Epidermal melanocyte (primary cell): ENCODE measurements at regions not wholly inside any gene's neighbourhood (a gene's known extent, or its start where the extent isn't known, plus 50 kb on each side); places are given as distances from the start of the nearest gene placed in this dataset.

Experiments
- DNase-seq: peaks from one replicate; pipeline ENCODE4 v3.0.0; 2011; ENCODE audit warnings: low spot score; ENCODE audit not compliant: insufficient read length

GRCh38 chr2:172204309-172204708, 101.6 kb upstream of the DLX2 start:
- no peak for DNase-seq

GRCh38 chr2:172204762-172205161, 102.1 kb upstream of the DLX2 start:
- DNase-seq, result no peak

- DNase-seq, result no peak
Observed at GRCh38 chr2:172205292-172205691, 102.6 kb upstream of the DLX2 start.

GRCh38 chr2:172207911-172208310, 105.2 kb upstream of the DLX2 start:
- DNase-seq, result no peak

GRCh38 chr2:172208791-172209325, 106.2 kb upstream of the DLX2 start:
- no peak for DNase-seq

GRCh38 chr2:172210599-172210998, 107.9 kb upstream of the DLX2 start:
- no peak for DNase-seq

GRCh38 chr2:172211512-172211911, 108.8 kb upstream of the DLX2 start:
- DNase-seq, result no peak

- DNase-seq, result no peak
Observed at GRCh38 chr2:172213116-172213860, 110.6 kb upstream of the DLX2 start.

GRCh38 chr2:172214252-172214651, 111.6 kb upstream of the DLX2 start:
- DNase-seq, result no peak

- DNase-seq, result no peak
Observed at GRCh38 chr2:172215172-172215935, 112.7 kb upstream of the DLX2 start.

- no peak for DNase-seq
Observed at GRCh38 chr2:172215936-172216335, 113.2 kb upstream of the DLX2 start.

GRCh38 chr2:172216477-172216876, 113.8 kb upstream of the DLX2 start:
- DNase-seq, result no peak

GRCh38 chr2:172219201-172219600, 116.5 kb upstream of the DLX2 start:
- DNase-seq, result no peak

- no peak for DNase-seq
Observed at GRCh38 chr2:172220121-172220520, 117.4 kb upstream of the DLX2 start.

- DNase-seq, result no peak
Observed at GRCh38 chr2:172223601-172224054, 120.9 kb upstream of the DLX2 start.

GRCh38 chr2:172225786-172226185, 123.1 kb upstream of the DLX2 start:
- DNase-seq, result no peak

- DNase-seq, result no peak
Observed at GRCh38 chr2:172226244-172227061, 123.8 kb upstream of the DLX2 start.

- no peak for DNase-seq
Observed at GRCh38 chr2:172227719-172228118, 125.0 kb upstream of the DLX2 start.

- DNase-seq, result no peak
Observed at GRCh38 chr2:172228177-172228808, 125.6 kb upstream of the DLX2 start.

GRCh38 chr2:172229125-172229524, 126.4 kb upstream of the DLX2 start:
- no peak for DNase-seq

- DNase-seq, result no peak
Observed at GRCh38 chr2:172230332-172230888, 127.7 kb upstream of the DLX2 start.
